Fibroblast of peridontal ligament (primary cell): ENCODE measurements at regions not wholly inside any gene's neighbourhood (a gene's known extent, or its start where the extent isn't known, plus 50 kb on each side); places are given as distances from the start of the nearest gene placed in this dataset.
"Not testable (repeated sequence)": the region's sequence is repeated elsewhere in the genome, so short reads cannot be mapped to it uniquely, and the experiment has no call there.

Experiments used
- DNase-seq: peaks from one replicate; pipeline ENCODE4 v3.0.0-alpha.2; 2010; ENCODE audit errors: extremely low read depth

- DNase-seq = not testable (repeated sequence)
These were observed 672.1 kb upstream of the DEFB115 start for GRCh38 chr20:30585244-30585796.

GRCh38 chr20:30586178-30586577 lies 671.3 kb upstream of the DEFB115 start:
- DNase-seq = not testable (repeated sequence)

GRCh38 chr20:30593572-30593971 lies 663.9 kb upstream of the DEFB115 start:
- DNase-seq = no peak

- DNase-seq = no peak
These were observed 663.4 kb upstream of the DEFB115 start for GRCh38 chr20:30594112-30594511.

- no peak for DNase-seq
These were observed 661.8 kb upstream of the DEFB115 start for GRCh38 chr20:30595698-30596097.

GRCh38 chr20:30597429-30597828 lies 660.0 kb upstream of the DEFB115 start:
- not testable (repeated sequence) for DNase-seq

GRCh38 chr20:30598460-30599230 lies 658.8 kb upstream of the DEFB115 start:
- DNase-seq = no peak

- DNase-seq = no peak
These were observed 657.5 kb upstream of the DEFB115 start for GRCh38 chr20:30599990-30600389.

GRCh38 chr20:30601974-30602373 lies 655.5 kb upstream of the DEFB115 start:
- no peak for DNase-seq

GRCh38 chr20:30602424-30602823 lies 655.0 kb upstream of the DEFB115 start:
- no peak for DNase-seq

GRCh38 chr20:30606990-30607389 lies 650.5 kb upstream of the DEFB115 start:
- DNase-seq = no peak

GRCh38 chr20:30610029-30610693 lies 647.3 kb upstream of the DEFB115 start:
- DNase-seq = no peak

- no peak for DNase-seq
These were observed 646.7 kb upstream of the DEFB115 start for GRCh38 chr20:30610751-30611150.

GRCh38 chr20:30611239-30611984 lies 646.1 kb upstream of the DEFB115 start:
- DNase-seq = no peak

GRCh38 chr20:30612344-30612743 lies 645.1 kb upstream of the DEFB115 start:
- DNase-seq = no peak

- DNase-seq = not testable (repeated sequence)
These were observed 636.1 kb upstream of the DEFB115 start for GRCh38 chr20:30621346-30621745.

GRCh38 chr20:30624310-30624709 lies 633.2 kb upstream of the DEFB115 start:
- DNase-seq = not testable (repeated sequence)

GRCh38 chr20:30629376-30629775 lies 628.1 kb upstream of the DEFB115 start:
- DNase-seq = not testable (repeated sequence)

- DNase-seq = no peak
These were observed 626.7 kb upstream of the DEFB115 start for GRCh38 chr20:30630761-30631160.

- not testable (repeated sequence) for DNase-seq
These were observed 626.1 kb upstream of the DEFB115 start for GRCh38 chr20:30631261-30631789.

- not testable (repeated sequence) for DNase-seq
These were observed 624.7 kb upstream of the DEFB115 start for GRCh38 chr20:30632773-30633172.

GRCh38 chr20:30641522-30641921 lies 615.9 kb upstream of the DEFB115 start:
- not testable (repeated sequence) for DNase-seq
